MV-4-11 (cell line): ENCODE measurements at regions not wholly inside any gene's neighbourhood (a gene's known extent, or its start where the extent isn't known, plus 50 kb on each side); places are given as distances from the start of the nearest gene placed in this dataset.

Source experiments
- DNase-seq: peaks from one replicate; lab custom pipeline; 2025; lab: John Stamatoyannopoulos, UW

DNA sequence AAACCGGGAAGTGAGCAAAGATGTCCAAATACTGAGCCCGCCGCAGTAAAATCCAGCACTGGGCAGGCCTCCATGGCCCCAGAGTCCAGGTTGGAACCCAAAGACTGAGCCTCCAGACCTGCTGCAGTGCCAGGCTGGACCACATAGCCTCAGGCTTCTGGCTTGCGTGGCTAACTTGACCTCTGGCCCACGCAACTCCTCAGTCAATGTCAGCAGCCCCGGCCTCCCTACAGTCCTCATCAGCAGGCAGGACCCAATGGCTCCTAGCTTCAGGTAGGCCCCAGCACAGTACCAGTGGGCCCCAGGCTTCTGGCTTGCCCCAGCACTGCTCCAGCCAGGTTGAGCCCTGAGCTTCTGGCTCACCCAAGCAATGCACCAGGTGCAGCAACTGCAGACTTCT, 245.1 kb upstream of the AFDN start:
- no peak for DNase-seq

DNA sequence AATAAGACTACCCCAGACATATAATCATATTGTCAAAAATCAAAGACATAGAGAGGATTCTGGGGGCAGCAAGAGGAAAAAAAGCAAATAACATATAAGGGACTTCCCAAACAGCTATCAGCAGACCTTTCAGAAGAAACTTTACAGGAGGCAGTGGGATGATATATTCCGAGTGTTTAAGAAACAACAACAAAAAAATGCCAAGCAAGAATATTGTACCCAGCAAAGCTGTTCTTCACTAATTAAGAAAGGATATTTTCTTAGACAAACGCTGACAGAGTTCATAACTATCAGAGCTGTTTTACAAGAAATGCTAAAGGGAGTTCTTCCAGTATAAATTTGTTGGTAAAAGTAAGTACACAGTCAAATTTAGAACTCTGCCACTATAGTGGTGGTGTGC, 243.3 kb upstream of the AFDN start:
- DNase-seq, result no peak

DNA sequence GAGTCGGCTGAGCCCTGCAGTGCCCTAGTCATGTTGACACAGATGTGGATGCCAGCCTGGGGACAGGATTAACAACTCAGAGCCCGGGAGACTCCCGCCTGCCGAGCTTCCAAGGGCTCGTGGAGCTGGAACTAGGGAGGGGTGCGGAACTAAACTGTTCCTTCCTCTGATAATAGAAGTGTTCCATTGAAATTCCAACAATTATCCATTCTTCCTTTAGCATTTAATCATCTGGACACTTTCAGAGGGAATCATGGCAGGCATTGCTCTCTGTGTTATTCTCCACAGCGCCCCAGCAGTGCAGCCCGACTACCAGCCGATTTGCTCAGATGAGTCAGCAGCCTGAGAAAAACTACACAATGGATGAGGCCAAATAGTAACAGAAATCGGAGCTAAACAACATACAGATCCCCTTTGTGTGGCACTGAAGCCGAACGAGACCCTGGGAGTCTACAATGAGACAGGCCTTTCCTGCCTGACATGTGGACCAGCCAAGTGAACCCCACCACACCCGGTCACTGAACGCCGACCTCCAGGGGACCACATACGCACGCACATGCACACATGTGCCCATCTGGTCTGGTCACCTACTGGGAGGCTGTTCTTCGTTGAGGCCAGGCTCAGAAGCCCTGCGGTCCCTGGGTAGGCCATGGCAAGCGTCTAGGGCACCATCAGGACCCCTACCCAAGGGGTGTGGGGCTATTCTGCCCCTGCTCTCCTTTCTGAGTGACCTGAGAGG, 238.4 kb upstream of the AFDN start:
- no peak for DNase-seq

DNA sequence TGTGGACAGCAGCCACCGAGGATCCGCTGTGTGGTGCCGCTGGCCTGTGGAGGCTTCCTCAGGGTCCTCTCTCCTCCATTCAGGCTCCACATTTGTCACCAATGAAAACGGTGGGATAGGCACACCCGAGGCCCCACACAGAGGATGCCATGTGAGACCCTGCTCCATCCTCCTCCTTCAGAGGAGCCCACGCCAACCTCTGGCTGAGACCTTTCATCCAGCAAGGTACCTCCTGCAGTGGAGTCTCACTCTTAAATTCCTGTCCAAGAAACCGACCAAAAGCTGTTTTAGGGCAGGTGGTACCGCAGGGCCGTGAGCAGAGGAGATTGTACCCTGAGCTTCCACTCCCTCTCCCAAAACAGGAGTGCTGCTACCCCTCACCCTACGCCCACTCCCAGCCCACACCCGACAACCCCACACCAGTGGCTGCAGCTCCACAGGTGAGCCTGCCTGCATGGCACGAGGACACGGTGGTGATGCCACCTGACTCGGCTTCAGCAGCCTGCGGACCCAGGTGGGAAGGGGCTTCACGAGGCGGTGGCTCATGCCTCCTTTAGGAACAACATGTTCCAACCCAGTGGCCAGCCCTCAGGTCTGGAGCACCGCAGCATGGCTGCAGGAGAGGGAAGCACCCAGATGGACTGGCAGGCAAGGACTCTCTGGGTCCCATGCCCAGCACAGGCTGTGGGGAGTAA, 237.6 kb upstream of the AFDN start:
- no peak for DNase-seq

DNA sequence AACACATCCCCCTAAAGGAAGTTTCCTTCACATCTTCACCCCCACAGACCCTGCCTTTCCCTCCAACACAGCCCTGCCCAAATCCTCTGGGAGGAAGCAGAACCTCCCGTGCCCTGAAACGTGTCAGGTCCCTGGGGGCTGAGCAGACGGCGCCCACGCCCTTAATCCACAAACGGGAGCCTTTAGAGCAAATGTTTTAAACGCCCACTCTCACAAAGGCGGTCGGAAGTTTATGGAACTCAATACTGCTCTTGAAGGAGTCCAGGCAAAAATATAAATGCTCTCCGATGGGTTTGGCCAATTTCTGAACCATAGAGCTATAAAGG, 237.1 kb upstream of the AFDN start:
- no peak for DNase-seq

DNA sequence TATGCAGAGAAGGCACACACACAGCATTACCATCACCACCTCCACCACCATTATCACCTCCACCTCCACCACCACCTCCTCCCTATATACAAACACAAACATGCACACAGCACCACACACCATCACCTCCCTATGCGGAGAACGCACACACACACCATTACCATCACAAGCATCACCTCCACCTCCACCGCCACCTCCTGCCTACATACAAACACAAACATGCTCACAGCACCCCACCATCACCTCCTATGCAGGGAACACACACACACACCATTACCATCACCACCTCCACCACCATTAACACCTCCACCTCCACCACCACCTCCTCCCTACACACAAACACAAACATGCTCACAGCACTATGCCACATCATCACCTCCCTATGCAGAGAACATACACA, 236.5 kb upstream of the AFDN start:
- no peak for DNase-seq
